Smooth muscle cell (in vitro differentiated cells): ENCODE measurements at regions not wholly inside any gene's neighbourhood (a gene's known extent, or its start where the extent isn't known, plus 50 kb on each side); places are given as distances from the start of the nearest gene placed in this dataset.
"Not testable (repeated sequence)": the region's sequence is repeated elsewhere in the genome, so short reads cannot be mapped to it uniquely, and the experiment has no call there.

ENCODE experiments used
- DNase-seq: peaks from one replicate; lab custom pipeline; 2025; ENCODE audit not compliant: unreplicated experiment; lab: John Stamatoyannopoulos, UW
- H2AFZ ChIP-seq: fragments of 200-600 bp; sonication (generic); 2 replicates; pipeline ENCODE4 v1.6.0; 2016; ENCODE audit warnings: antibody characterized with exemption, low read depth, mild to moderate bottlenecking
- H3F3A ChIP-seq: fragments of 200-600 bp; sonication (generic); 2 replicates; pipeline ENCODE4 v1.6.0; 2017; ENCODE audit warnings: antibody characterized with exemption, low read depth
- H3K27ac ChIP-seq: fragments of 200-600 bp; sonication (generic); 2 replicates; pipeline ENCODE4 v1.5.1; 2016; ENCODE audit warnings: low read depth, mild to moderate bottlenecking
- H3K27me3 ChIP-seq: fragments of 200-600 bp; sonication (generic); 2 replicates; pipeline ENCODE4 v1.6.1; 2016; ENCODE audit warnings: low read depth, mild to moderate bottlenecking
- H3K36me3 ChIP-seq: fragments of 200-600 bp; sonication (generic); 2 replicates; pipeline ENCODE4 v1.5.1; 2016; ENCODE audit warnings: low read depth
- H3K4me1 ChIP-seq: fragments of 200-600 bp; sonication (generic); 2 replicates; pipeline ENCODE4 v1.5.1; 2016; ENCODE audit warnings: low read depth
- H3K4me2 ChIP-seq: fragments of 200-600 bp; sonication (generic); 2 replicates; pipeline ENCODE4 v1.6.0; 2016; ENCODE audit warnings: mild to moderate bottlenecking
- H3K4me3 ChIP-seq: fragments of 200-600 bp; sonication (generic); 2 replicates; pipeline ENCODE4 v1.5.1; 2016; ENCODE audit warnings: mild to moderate bottlenecking
- H3K79me2 ChIP-seq: fragments of 200-600 bp; sonication (generic); 2 replicates; pipeline ENCODE4 v1.6.0; 2016; ENCODE audit warnings: low read depth, mild to moderate bottlenecking
- H3K9ac ChIP-seq: fragments of 200-600 bp; sonication (generic); 2 replicates; pipeline ENCODE4 v1.6.0; 2016; ENCODE audit warnings: low read depth
- H3K9me3 ChIP-seq: fragments of 200-600 bp; sonication (generic); replicated peaks from 2 replicates; pipeline ENCODE4 v1.5.1; 2016; ENCODE audit warnings: low read depth
- H4K20me1 ChIP-seq: fragments of 200-600 bp; sonication (generic); 2 replicates; pipeline ENCODE4 v1.6.0; 2016; ENCODE audit warnings: low read depth
- WGBS: methylation state at CpG from one replicate; pipeline ENCODE4 v1.1.7; 2016; ENCODE audit warnings: low lambda C conversion rate; 5-methylcytosine and 5-hydroxymethylcytosine counted together
- TF ChIP-seq, protein P1 (sequence below): fragments of 200-600 bp; sonication (generic); IDR thresholded peaks from 2 replicates; pipeline ENCODE4 v1.5.1; 2017; ENCODE audit warnings: borderline replicate concordance, mild to moderate bottlenecking, antibody characterized with exemption; ENCODE audit not compliant: insufficient read depth, poor library complexity, severe bottlenecking

DNA sequence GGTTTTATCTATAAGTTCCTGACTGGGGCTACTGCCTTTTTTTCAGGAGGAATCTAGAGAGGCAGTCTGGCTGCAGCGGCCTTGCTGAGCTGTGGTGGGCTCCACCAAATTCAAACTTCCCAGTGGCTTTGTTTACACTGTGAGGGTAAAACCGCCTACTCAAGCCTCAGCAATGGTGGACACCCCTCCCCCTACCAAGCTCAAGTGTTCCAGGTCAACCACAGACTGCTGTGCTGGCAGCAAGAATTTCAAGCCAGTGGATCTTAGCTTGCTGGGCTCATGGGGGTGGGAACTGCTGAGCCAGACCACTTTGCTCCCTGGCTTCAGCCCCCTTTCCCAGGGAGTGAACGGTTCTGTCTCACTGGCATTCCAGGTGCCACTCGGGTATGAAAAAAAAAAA is 83.9 kb upstream of the WDR75 start:
- H2AFZ ChIP-seq, H3K4me2 ChIP-seq, DNase-seq, H3K4me3 ChIP-seq, H3K4me1 ChIP-seq, H3K27me3 ChIP-seq, H3F3A ChIP-seq, H3K36me3 ChIP-seq, H3K9me3 ChIP-seq, H4K20me1 ChIP-seq, H3K9ac ChIP-seq, H3K79me2 ChIP-seq, H3K27ac ChIP-seq: not testable (repeated sequence)
- 63% methylated on average over 4 of the region's 4 CpGs for WGBS

DNA sequence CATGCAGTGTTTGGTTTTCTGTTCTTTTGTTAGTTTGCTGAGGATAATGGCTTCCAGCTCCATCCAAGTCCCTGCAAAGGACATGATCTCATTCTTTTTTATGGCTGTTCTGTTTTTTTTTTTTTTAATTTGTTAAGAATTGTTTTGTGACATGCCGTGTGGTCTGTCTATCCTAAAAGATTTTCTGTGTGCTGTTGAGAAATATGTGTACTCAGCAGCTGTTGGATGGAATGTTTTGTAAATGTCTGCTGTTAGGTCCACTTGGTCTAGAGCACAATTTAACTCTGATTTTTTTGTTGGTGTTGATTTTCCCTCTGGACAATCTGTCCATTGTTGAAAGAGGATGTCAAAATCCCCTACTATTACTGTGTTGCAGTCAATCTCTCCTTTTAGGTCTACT is 80.4 kb upstream of the WDR75 start:
- Histone ChIP-seq H3K27me3 (no peaks in the 10 kb centered on the region), H3K9ac (no peak overlapping the region), H3K4me3 (no peak overlapping the region), H3K9me3 (no peaks in the 10 kb centered on the region), H3K4me2 (no peak overlapping the region), H3K36me3 (no peaks in the 10 kb centered on the region), H3K79me2 (no peaks in the 10 kb centered on the region), H3F3A (no peaks in the 10 kb centered on the region), H3K4me1 (no peaks in the 10 kb centered on the region), H4K20me1 (no peaks in the 10 kb centered on the region), H2AFZ (no peak overlapping the region), H3K27ac (no peak overlapping the region)
- TF ChIP-seq, protein P1, sequence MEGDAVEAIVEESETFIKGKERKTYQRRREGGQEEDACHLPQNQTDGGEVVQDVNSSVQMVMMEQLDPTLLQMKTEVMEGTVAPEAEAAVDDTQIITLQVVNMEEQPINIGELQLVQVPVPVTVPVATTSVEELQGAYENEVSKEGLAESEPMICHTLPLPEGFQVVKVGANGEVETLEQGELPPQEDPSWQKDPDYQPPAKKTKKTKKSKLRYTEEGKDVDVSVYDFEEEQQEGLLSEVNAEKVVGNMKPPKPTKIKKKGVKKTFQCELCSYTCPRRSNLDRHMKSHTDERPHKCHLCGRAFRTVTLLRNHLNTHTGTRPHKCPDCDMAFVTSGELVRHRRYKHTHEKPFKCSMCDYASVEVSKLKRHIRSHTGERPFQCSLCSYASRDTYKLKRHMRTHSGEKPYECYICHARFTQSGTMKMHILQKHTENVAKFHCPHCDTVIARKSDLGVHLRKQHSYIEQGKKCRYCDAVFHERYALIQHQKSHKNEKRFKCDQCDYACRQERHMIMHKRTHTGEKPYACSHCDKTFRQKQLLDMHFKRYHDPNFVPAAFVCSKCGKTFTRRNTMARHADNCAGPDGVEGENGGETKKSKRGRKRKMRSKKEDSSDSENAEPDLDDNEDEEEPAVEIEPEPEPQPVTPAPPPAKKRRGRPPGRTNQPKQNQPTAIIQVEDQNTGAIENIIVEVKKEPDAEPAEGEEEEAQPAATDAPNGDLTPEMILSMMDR: no peak
- 50% methylated on average over 1 of the region's 1 CpG for WGBS
- no peak for DNase-seq

DNA sequence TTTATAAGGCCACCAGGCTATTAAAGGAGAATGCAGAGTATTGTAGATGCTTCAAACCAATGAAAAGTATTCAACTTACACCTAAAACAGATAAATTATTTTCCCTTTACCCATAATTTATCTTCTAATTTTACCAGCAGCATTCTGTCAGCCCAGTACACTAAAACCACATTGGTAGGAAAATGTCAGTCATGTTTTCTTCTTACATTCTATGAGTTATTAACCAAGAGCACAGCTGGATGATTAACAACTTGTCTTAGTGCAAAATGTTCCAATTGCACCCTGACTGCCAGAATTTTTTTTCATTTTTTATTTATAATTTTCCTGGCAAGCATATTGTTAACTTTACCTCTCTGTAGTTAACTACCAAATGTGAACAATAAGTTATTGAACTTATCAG is 79.0 kb upstream of the WDR75 start:
- Histone ChIP-seq H3K27ac (no peak overlapping the region), H3K27me3 (no peaks in the 10 kb centered on the region), H3K79me2 (no peaks in the 10 kb centered on the region), H3K4me3 (no peak overlapping the region), H3K9ac (no peak overlapping the region), H3K36me3 (no peaks in the 10 kb centered on the region), H4K20me1 (no peaks in the 10 kb centered on the region), H3K9me3 (no peaks in the 10 kb centered on the region), H3K4me1 (no peaks in the 10 kb centered on the region), H3F3A (no peaks in the 10 kb centered on the region), H2AFZ (peak overlapping the region; percentile 20), H3K4me2 (no peak overlapping the region)
- TF ChIP-seq, protein P1: no peak
- no peak for DNase-seq

DNA sequence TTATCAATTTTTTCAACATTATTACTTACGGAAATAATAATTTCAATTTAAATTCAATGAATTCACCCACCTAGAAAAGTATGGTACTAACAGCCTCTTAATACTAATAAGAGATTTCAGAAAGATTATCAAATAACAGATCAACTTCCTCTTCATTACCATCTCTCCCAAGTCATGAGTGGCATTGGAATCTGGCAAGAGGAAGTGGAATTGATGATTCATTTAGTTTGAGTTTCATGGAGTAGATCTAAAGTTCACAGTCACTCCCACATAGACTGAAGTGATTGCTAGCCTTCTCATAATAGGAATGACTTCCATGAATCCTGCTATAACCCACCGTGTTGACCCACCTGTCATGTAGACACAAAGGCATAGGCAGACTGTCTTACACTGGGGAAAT is 77.7 kb upstream of the WDR75 start:
- Histone ChIP-seq H3K27ac (no peak overlapping the region), H3K27me3 (no peaks in the 10 kb centered on the region), H3K36me3 (no peaks in the 10 kb centered on the region), H3K4me2 (no peak overlapping the region), H3K9ac (no peak overlapping the region), H3F3A (no peaks in the 10 kb centered on the region), H3K79me2 (no peaks in the 10 kb centered on the region), H2AFZ (no peak overlapping the region), H4K20me1 (no peaks in the 10 kb centered on the region), H3K9me3 (no peaks in the 10 kb centered on the region), H3K4me3 (no peak overlapping the region), H3K4me1 (no peaks in the 10 kb centered on the region)
- TF ChIP-seq, protein P1: no peak
- DNase-seq: no peak
- WGBS: 85% methylated on average over 2 of the region's 2 CpGs
